Endothelial cell of umbilical vein (primary cell): ENCODE measurements at regions not wholly inside any gene's neighbourhood (a gene's known extent, or its start where the extent isn't known, plus 50 kb on each side); places are given as distances from the start of the nearest gene placed in this dataset.

Source experiments
- BruUV-seq: library from RNA; stranded (reverse); fragments of 400-500 nt; replicated peaks from 2 replicates; lab custom pipeline; 2021; lab: Mats Ljungman, UMichigan
- CTCF ChIA-PET: fragments of 300-600, 350-600 bp; sonication (Branson Sonifier 250); formaldehyde crosslinking; loops from one replicate; lab custom pipeline; 2021; ENCODE audit warnings: antibody characterized with exemption, inconsistent platforms; lab: Charles Lee
- POLR2A ChIA-PET: fragments of 300-600, 350-600 bp; sonication (Branson Sonifier 250); formaldehyde crosslinking; loops from one replicate; lab custom pipeline; 2021; ENCODE audit warnings: antibody characterized with exemption, inconsistent platforms; lab: Charles Lee
- DNase-seq: peaks from one replicate; pipeline ENCODE4 v3.0.0-alpha.2; 2011; ENCODE audit warnings: low read depth, low spot score
- FAIRE-seq: peaks from 2 replicates; lab custom pipeline; 2011; peaks lifted over from hg19 to GRCh38; lab: Jason Lieb, UNC
- H2AFZ ChIP-seq: 2 replicates; pipeline ENCODE4 v1.6.0; 2012; ENCODE audit warnings: low read depth, low read length, control low read depth, inconsistent platforms
- H3K27ac ChIP-seq: 2 replicates; pipeline ENCODE4 v1.5.1; 2011; ENCODE audit warnings: low read depth, mild to moderate bottlenecking, control low read depth, low read length, moderate library complexity; ENCODE audit not compliant: insufficient read depth
- H3K27me3 ChIP-seq, 2 experiments: 2 replicates each; pipeline versions ENCODE4 v1.6.0 to v1.6.1; 2011; ENCODE audit warnings: low read length in 2 of 2, mixed read lengths in 1 of 2; ENCODE audit not compliant: control insufficient read depth in 2 of 2, insufficient read depth in 2 of 2
- H3K36me3 ChIP-seq, 2 experiments: 2 replicates in 1 of 2; 3 replicates in 1 of 2; pipeline ENCODE4 v1.5.1; 2011; ENCODE audit warnings: low read length in 2 of 2, mild to moderate bottlenecking in 1 of 2, moderate library complexity in 1 of 2; ENCODE audit not compliant: control insufficient read depth in 2 of 2, insufficient read depth in 2 of 2; ENCODE audit errors: extremely low read depth in 1 of 2
- H3K4me1 ChIP-seq: 3 replicates; pipeline ENCODE4 v1.5.1; 2011; ENCODE audit warnings: mild to moderate bottlenecking, low read length; ENCODE audit not compliant: control insufficient read depth, insufficient read depth; ENCODE audit errors: extremely low read depth
- H3K4me2 ChIP-seq: 2 replicates; pipeline ENCODE4 v1.6.1; 2011; ENCODE audit warnings: low read length, control low read depth, mixed read lengths; ENCODE audit not compliant: insufficient read depth
- H3K4me3 ChIP-seq, 3 experiments: fragments of 200-600 bp in 1 of 3; sonication (generic), shearing (Covaris generic) in 1 of 3; replicated peaks in 1 of 3; 2 replicates each; pipeline ENCODE4 v1.5.1; 2011 to 2016; ENCODE audit warnings: control low read depth in 3 of 3, low read length in 3 of 3, mild to moderate bottlenecking in 2 of 3, inconsistent platforms in 1 of 3, low read depth in 1 of 3, moderate library complexity in 1 of 3; ENCODE audit not compliant: insufficient read depth in 1 of 3
- H3K79me2 ChIP-seq: 2 replicates; pipeline ENCODE4 v1.6.0; 2012; ENCODE audit warnings: low read length, inconsistent platforms; ENCODE audit not compliant: control insufficient read depth, insufficient read depth
- H3K9ac ChIP-seq: replicated peaks from 2 replicates; pipeline ENCODE3; 2011; ENCODE audit warnings: low read length, control low read depth; ENCODE audit not compliant: insufficient read depth; ENCODE audit errors: extremely low read depth
- H3K9me1 ChIP-seq: replicated peaks from 3 replicates; pipeline ENCODE4 v1.6.0; 2011; ENCODE audit warnings: mild to moderate bottlenecking, low read length; ENCODE audit not compliant: control insufficient read depth, insufficient read depth; ENCODE audit errors: extremely low read depth
- H3K9me3 ChIP-seq: replicated peaks from 2 replicates; pipeline ENCODE4 v1.5.1; 2012; ENCODE audit warnings: low read length, inconsistent platforms; ENCODE audit not compliant: control insufficient read depth, insufficient read depth
- H4K20me1 ChIP-seq: replicated peaks from 2 replicates; pipeline ENCODE3; 2011; ENCODE audit warnings: mild to moderate bottlenecking, low read length; ENCODE audit not compliant: control insufficient read depth, insufficient read depth; ENCODE audit errors: extremely low read depth
- EZH2 ChIP-seq: IDR thresholded peaks from 2 replicates; pipeline ENCODE4 v1.6.1; 2012; ENCODE audit warnings: borderline replicate concordance, low read depth, mild to moderate bottlenecking, moderate library complexity, low read length, inconsistent platforms; ENCODE audit not compliant: severe bottlenecking
- FOS ChIP-seq: IDR thresholded peaks from 2 replicates; pipeline ENCODE4 v1.6.1; 2011; ENCODE audit warnings: mild to moderate bottlenecking, low read length, moderate library complexity, borderline replicate concordance; ENCODE audit not compliant: insufficient read depth
- GATA2 ChIP-seq: IDR thresholded peaks from 2 replicates; pipeline ENCODE4 v1.7.0; 2011; ENCODE audit warnings: low read depth, mild to moderate bottlenecking, moderate library complexity, mixed read lengths, low read length; ENCODE audit not compliant: insufficient read length, insufficient read depth
- JUN ChIP-seq: IDR thresholded peaks from 2 replicates; pipeline ENCODE4 v1.6.1; 2011; ENCODE audit warnings: borderline replicate concordance, low read depth; ENCODE audit not compliant: insufficient read length, insufficient read depth
- MYC ChIP-seq: IDR thresholded peaks from one replicate; pipeline ENCODE4 v1.6.1; 2011; ENCODE audit warnings: mild to moderate bottlenecking, low read depth, low read length
- POLR2A ChIP-seq: IDR thresholded peaks from 2 replicates; pipeline ENCODE4 v1.6.1; 2012; ENCODE audit warnings: low read depth, mild to moderate bottlenecking, control low read depth, low read length
- POLR2AphosphoS5 ChIP-seq: IDR thresholded peaks from 2 replicates; pipeline ENCODE4 v1.6.1; 2012; ENCODE audit warnings: low read depth, mild to moderate bottlenecking, control low read depth, low read length, moderate library complexity; ENCODE audit not compliant: insufficient read depth
- dilution Hi-C: fragments of 300-500 bp; cut with MboI; formaldehyde crosslinking; loops from one replicate; pipeline ENCODE4 v1.15.0; 2019; ENCODE audit warnings: low sequenced_read_pairs; ENCODE audit not compliant: extremely low pct_ligation_motif_present
- intact Hi-C: fragments of 100-400 bp; cut with micrococcal nuclease; formaldehyde crosslinking; loops from one replicate; pipeline ENCODE4 v1.10.0; 2022
- TF ChIP-seq, protein P1 (sequence below), 2 donors: IDR thresholded peaks; 1 replicate in 1 of 2; 2 replicates in 1 of 2; pipeline ENCODE4 v1.5.1; 2011; ENCODE audit warnings: low read length in 2 of 2, mild to moderate bottlenecking in 2 of 2, moderate library complexity in 2 of 2, control low read depth in 1 of 2, inconsistent platforms in 1 of 2, low read depth in 1 of 2; ENCODE audit not compliant: insufficient read depth in 1 of 2; ENCODE audit errors: extremely low read depth in 1 of 2
- TF ChIP-seq, protein P2 (sequence below): IDR thresholded peaks from 2 replicates; pipeline ENCODE4 v1.6.1; 2011; ENCODE audit not compliant: insufficient read depth, insufficient read length

DNA sequence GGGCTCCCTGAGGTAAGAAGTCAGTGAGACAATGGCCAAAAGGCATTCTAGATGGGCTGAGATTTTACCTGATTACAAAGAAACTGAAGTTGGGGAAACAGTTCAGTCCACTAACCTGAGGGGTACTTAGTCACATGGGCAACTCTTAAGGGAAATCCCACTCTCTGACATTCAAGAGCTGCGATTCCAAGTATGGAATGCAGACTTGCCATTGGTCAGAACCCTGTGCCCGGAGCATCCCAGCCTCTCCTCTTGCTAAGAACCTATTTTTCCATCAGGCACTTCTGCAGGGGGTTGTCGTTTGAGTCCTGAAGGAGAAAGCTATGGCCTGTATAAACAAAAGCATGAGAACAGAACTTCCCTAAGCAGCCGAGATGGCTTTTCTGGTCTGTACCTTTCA is 434.9 kb upstream of the DAB1 start:
- no TSS peak for BruUV-seq
- POLR2A ChIA-PET, result no interaction called here
- H3K9me1 ChIP-seq, result no peaks in the 10 kb centered on the region
- FAIRE-seq (no peak), DNase-seq (no peak)
- TF ChIP-seq MYC (no peak), POLR2A (no peak), EZH2 (no peak), GATA2 (no peak)
- TF ChIP-seq, protein P1, sequence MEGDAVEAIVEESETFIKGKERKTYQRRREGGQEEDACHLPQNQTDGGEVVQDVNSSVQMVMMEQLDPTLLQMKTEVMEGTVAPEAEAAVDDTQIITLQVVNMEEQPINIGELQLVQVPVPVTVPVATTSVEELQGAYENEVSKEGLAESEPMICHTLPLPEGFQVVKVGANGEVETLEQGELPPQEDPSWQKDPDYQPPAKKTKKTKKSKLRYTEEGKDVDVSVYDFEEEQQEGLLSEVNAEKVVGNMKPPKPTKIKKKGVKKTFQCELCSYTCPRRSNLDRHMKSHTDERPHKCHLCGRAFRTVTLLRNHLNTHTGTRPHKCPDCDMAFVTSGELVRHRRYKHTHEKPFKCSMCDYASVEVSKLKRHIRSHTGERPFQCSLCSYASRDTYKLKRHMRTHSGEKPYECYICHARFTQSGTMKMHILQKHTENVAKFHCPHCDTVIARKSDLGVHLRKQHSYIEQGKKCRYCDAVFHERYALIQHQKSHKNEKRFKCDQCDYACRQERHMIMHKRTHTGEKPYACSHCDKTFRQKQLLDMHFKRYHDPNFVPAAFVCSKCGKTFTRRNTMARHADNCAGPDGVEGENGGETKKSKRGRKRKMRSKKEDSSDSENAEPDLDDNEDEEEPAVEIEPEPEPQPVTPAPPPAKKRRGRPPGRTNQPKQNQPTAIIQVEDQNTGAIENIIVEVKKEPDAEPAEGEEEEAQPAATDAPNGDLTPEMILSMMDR (IDR thresholded peaks at IDR 0.05; ENCODE audit: extremely low read depth in 1 of 2, insufficient read depth in 1 of 2, low read depth in 1 of 2, low read length in 2 of 2), result no peak
- TF ChIP-seq, protein P2, sequence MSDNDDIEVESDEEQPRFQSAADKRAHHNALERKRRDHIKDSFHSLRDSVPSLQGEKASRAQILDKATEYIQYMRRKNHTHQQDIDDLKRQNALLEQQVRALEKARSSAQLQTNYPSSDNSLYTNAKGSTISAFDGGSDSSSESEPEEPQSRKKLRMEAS, result no peak
- no peaks in the 10 kb centered on the region for H3K4me1 ChIP-seq
- no peaks in the 10 kb centered on the region for H3K36me3 ChIP-seq
- H3K79me2 ChIP-seq, result no peaks in the 10 kb centered on the region
- H3K9me3 ChIP-seq, result no peaks in the 10 kb centered on the region
- H4K20me1 ChIP-seq, result no peaks in the 10 kb centered on the region
- H3K4me3 ChIP-seq, result no peak overlapping the region
- CTCF ChIA-PET, result no interaction called here
- no peak overlapping the region for H3K27ac ChIP-seq
- no peak overlapping the region for H2AFZ ChIP-seq
- H3K27me3 ChIP-seq, result no peaks in the 10 kb centered on the region
- H3K4me2 ChIP-seq, result no peak overlapping the region
- dilution Hi-C loops, result no loop called here
- no peak overlapping the region for H3K9ac ChIP-seq
- intact Hi-C loops, result no loop called here

DNA sequence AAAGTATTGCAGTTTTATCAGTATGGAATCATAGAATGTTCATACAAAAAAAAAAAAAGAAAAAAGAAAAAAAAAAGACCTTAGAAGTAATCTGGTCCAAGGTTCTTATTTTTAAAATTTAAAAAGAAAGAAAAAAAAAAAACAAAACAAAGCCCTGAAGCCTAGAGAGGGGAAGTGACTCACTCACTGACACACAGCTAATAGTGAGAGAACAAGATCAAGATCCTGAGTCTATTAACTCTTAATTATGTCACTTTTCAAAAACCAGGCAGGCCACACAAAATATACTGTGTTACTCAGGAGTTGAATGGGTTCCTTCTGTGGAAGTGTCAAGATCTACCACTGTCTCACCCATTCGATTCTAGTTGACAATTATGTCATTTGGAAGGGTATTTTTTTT is 433.9 kb upstream of the DAB1 start:
- H3K4me3 ChIP-seq, result no peak overlapping the region

More for the DNA sequence above, 433.9 kb upstream of the DAB1 start:
- H3K27ac ChIP-seq, result no peak overlapping the region
- no peak overlapping the region for H3K9ac ChIP-seq
- no peak for FAIRE-seq
- BruUV-seq, result no TSS peak
- CTCF ChIA-PET, result no interaction called here
- no peaks in the 10 kb centered on the region for H3K27me3 ChIP-seq
- no peak overlapping the region for H2AFZ ChIP-seq
- H3K9me3 ChIP-seq, result no peaks in the 10 kb centered on the region
- H3K4me2 ChIP-seq, result no peak overlapping the region
- no peaks in the 10 kb centered on the region for H3K9me1 ChIP-seq
- H3K4me1 ChIP-seq, result no peaks in the 10 kb centered on the region
- intact Hi-C loops, result no loop called here
- DNase-seq, result peak; percentile 5
- no peaks in the 10 kb centered on the region for H3K79me2 ChIP-seq
- H4K20me1 ChIP-seq, result no peaks in the 10 kb centered on the region
- dilution Hi-C loops, result no loop called here
- TF ChIP-seq, protein P2, result no peak
- TF ChIP-seq MYC (no peak), POLR2A (no peak), GATA2 (no peak), POLR2AphosphoS5 (no peak), EZH2 (no peak), FOS (peak; percentile 52), JUN (peak; percentile 34)
- TF ChIP-seq, protein P1 (IDR thresholded peaks at IDR 0.05; ENCODE audit: extremely low read depth in 1 of 2, insufficient read depth in 1 of 2, low read depth in 1 of 2, low read length in 2 of 2), result no peak
- POLR2A ChIA-PET, result no interaction called here
- H3K36me3 ChIP-seq, result no peaks in the 10 kb centered on the region
